ENCODE measurements at regions not wholly inside any gene's neighbourhood (a gene's known extent, or its start where the extent isn't known, plus 50 kb on each side); places are given as distances from the start of the nearest gene placed in this dataset.

GRCh38 chrX:107556967-107557366 is 71.3 kb upstream of the PRPS1 start:
- no peaks in the 10 kb centered on the region for H3K27me3 ChIP-seq (ENCODE audit: control insufficient read depth, insufficient read depth, low read length, poor library complexity, severe bottlenecking)
- no peak overlapping the region for H3K27ac Mint-ChIP-seq
- H3K4me1 Mint-ChIP-seq = peaks cover 6% of the 10 kb centered on the region
- H3K4me1 ChIP-seq (ENCODE audit: control insufficient read depth, insufficient read depth, low read length) = no peaks in the 10 kb centered on the region
- H3K9ac ChIP-seq (ENCODE audit: extremely low read depth, low read length, poor library complexity, severe bottlenecking) = no peak overlapping the region
- peaks cover 5% of the 10 kb centered on the region for H3K9me3 Mint-ChIP-seq
- no peaks in the 10 kb centered on the region for H3K36me3 ChIP-seq (ENCODE audit: control insufficient read depth, insufficient read depth, low read length)
- WGBS, 2 experiments (ENCODE audit: insufficient coverage in 1 of 2, insufficient read length in 1 of 2) = 94% methylated on average over 3 of the region's 3 CpGs; no CpG with 5 or more reads in 1 of the 2 experiments
- no peak for DNase-seq
- H3K4me3 Mint-ChIP-seq = no peak overlapping the region
- H3K4me3 ChIP-seq (ENCODE audit: low read length) = no peak overlapping the region
- H3K27me3 Mint-ChIP-seq (ENCODE audit: insufficient read depth) = peaks cover 2% of the 10 kb centered on the region
- no peaks in the 10 kb centered on the region for H3K9me3 ChIP-seq (ENCODE audit: control insufficient read depth, low read length)
- no peak overlapping the region for H3K27ac ChIP-seq (ENCODE audit: low read depth, low read length)
- TF ChIP-seq CTCF (conservative IDR thresholded peaks at IDR 0.05) = no peak
- no peaks in the 10 kb centered on the region for H3K36me3 Mint-ChIP-seq (ENCODE audit: low read depth)

GRCh38 chrX:107559506-107559905 is 68.8 kb upstream of the PRPS1 start:
- Histone ChIP-seq H3K4me3 (ENCODE audit: low read length) (no peak overlapping the region), H3K9me3 (ENCODE audit: control insufficient read depth, low read length) (no peaks in the 10 kb centered on the region), H3K36me3 (ENCODE audit: control insufficient read depth, insufficient read depth, low read length) (no peaks in the 10 kb centered on the region), H3K4me1 (ENCODE audit: control insufficient read depth, insufficient read depth, low read length) (no peaks in the 10 kb centered on the region), H3K27ac (ENCODE audit: low read depth, low read length) (no peak overlapping the region), H3K9ac (ENCODE audit: extremely low read depth, low read length, poor library complexity, severe bottlenecking) (no peak overlapping the region), H3K27me3 (ENCODE audit: control insufficient read depth, insufficient read depth, low read length, poor library complexity, severe bottlenecking) (no peaks in the 10 kb centered on the region)
- DNase-seq = no peak
- H3K9me3 Mint-ChIP-seq = peaks cover 15% of the 10 kb centered on the region
- H3K27me3 Mint-ChIP-seq (ENCODE audit: insufficient read depth) = peaks cover 2% of the 10 kb centered on the region
- no peak overlapping the region for H3K27ac Mint-ChIP-seq
- no peak for TF ChIP-seq CTCF (conservative IDR thresholded peaks at IDR 0.05)
- no peak overlapping the region for H3K4me3 Mint-ChIP-seq
- peaks cover 16% of the 10 kb centered on the region for H3K4me1 Mint-ChIP-seq
- H3K36me3 Mint-ChIP-seq (ENCODE audit: low read depth) = no peaks in the 10 kb centered on the region

GRCh38 chrX:107560041-107560440 is 68.3 kb upstream of the PRPS1 start:
- DNase-seq = no peak
- TF ChIP-seq CTCF (conservative IDR thresholded peaks at IDR 0.05) = no peak
- Histone ChIP-seq H3K9ac (ENCODE audit: extremely low read depth, low read length, poor library complexity, severe bottlenecking) (no peak overlapping the region), H3K36me3 (ENCODE audit: control insufficient read depth, insufficient read depth, low read length) (no peaks in the 10 kb centered on the region), H3K4me3 (ENCODE audit: low read length) (no peak overlapping the region), H3K4me1 (ENCODE audit: control insufficient read depth, insufficient read depth, low read length) (no peaks in the 10 kb centered on the region), H3K27me3 (ENCODE audit: control insufficient read depth, insufficient read depth, low read length, poor library complexity, severe bottlenecking) (no peaks in the 10 kb centered on the region), H3K27ac (ENCODE audit: low read depth, low read length) (no peak overlapping the region), H3K9me3 (ENCODE audit: control insufficient read depth, low read length) (no peaks in the 10 kb centered on the region)
- Mint-ChIP-seq H3K36me3 (ENCODE audit: low read depth) (no peaks in the 10 kb centered on the region), H3K27me3 (ENCODE audit: insufficient read depth) (peaks cover 2% of the 10 kb centered on the region), H3K4me3 (no peak overlapping the region), H3K4me1 (peaks cover 16% of the 10 kb centered on the region), H3K27ac (no peak overlapping the region), H3K9me3 (peaks cover 20% of the 10 kb centered on the region)
- WGBS, 2 experiments (ENCODE audit: insufficient coverage in 1 of 2, insufficient read length in 1 of 2) = 92 to 94% methylated on average over 5 to 10 of the region's 10 CpGs
